K562 (cell line): ENCODE measurements at regions not wholly inside any gene's neighbourhood (a gene's known extent, or its start where the extent isn't known, plus 50 kb on each side); places are given as distances from the start of the nearest gene placed in this dataset.

Source experiments
- BDP1 ChIP-seq: IDR thresholded peaks from 3 replicates; pipeline ENCODE4 v1.6.1; 2011; ENCODE audit not compliant: insufficient read length, insufficient read depth
- BRD4 ChIP-seq: fragments of 200-600 bp; sonication (generic); IDR thresholded peaks from 2 replicates; pipeline ENCODE4 v1.6.1; 2017; ENCODE audit warnings: inconsistent platforms
- CTCF ChIP-seq, 3 experiments: IDR thresholded peaks in 2 of 3; conservative IDR thresholded peaks in 1 of 3; 2 replicates each; pipeline ENCODE4 v1.5.1; 2011 to 2012; ENCODE audit warnings: low read length in 3 of 3, mild to moderate bottlenecking in 3 of 3, control low read depth in 2 of 3, improper control_type of control experiment in 1 of 3, inconsistent platforms in 1 of 3, low read depth in 1 of 3, mixed read lengths in 1 of 3, moderate library complexity in 1 of 3; ENCODE audit not compliant: insufficient read depth in 2 of 3
- MAZ ChIP-seq, 2 experiments: fragments of 450-650 bp in 1 of 2; sonication (generic) in 1 of 2; formaldehyde crosslinking; IDR thresholded peaks in 1 of 2; conservative IDR thresholded peaks in 1 of 2; 2 replicates each; pipeline versions ENCODE4 v1.4.0 to v1.5.0; 2020; ENCODE audit warnings: mild to moderate bottlenecking in 1 of 2, missing genetic modification reagents in 1 of 2
- MYBL2 ChIP-seq, 2 experiments: fragments of 450-650 bp in 1 of 2; sonication (generic) in 1 of 2; formaldehyde crosslinking in 1 of 2; IDR thresholded peaks; 2 replicates each; pipeline versions ENCODE4 v1.6.1 to v1.8.1; 2017 to 2022; ENCODE audit warnings: borderline replicate concordance in 1 of 2, inconsistent platforms in 1 of 2, low read depth in 1 of 2, mild to moderate bottlenecking in 1 of 2, missing genetic modification reagents in 1 of 2, moderate library complexity in 1 of 2
- NFYB ChIP-seq: IDR thresholded peaks from 2 replicates; pipeline ENCODE4 v1.6.1; 2011; ENCODE audit warnings: mild to moderate bottlenecking, moderate library complexity; ENCODE audit not compliant: insufficient read length; ENCODE audit errors: extremely low read depth
- POLR2A ChIP-seq: fragments of 450-650 bp; conservative IDR thresholded peaks from 2 replicates; pipeline ENCODE4 v1.6.1; 2016
- SMC3 ChIP-seq: conservative IDR thresholded peaks from 2 replicates; pipeline ENCODE4 v1.6.1; 2011; ENCODE audit warnings: low read depth, low read length, improper control_type of control experiment; ENCODE audit not compliant: insufficient read depth
- SP1 ChIP-seq: sonication (generic); formaldehyde crosslinking; IDR thresholded peaks from 2 replicates; pipeline ENCODE4 v1.8.1; 2022; ENCODE audit warnings: mild to moderate bottlenecking, missing genetic modification reagents
- SREBF2 ChIP-seq: sonication (generic); formaldehyde crosslinking; IDR thresholded peaks from 2 replicates; pipeline ENCODE4 v1.4.0; 2020; ENCODE audit warnings: mild to moderate bottlenecking, missing genetic modification reagents
- SRSF1 ChIP-seq: fragments of 200-400 bp; formaldehyde crosslinking; IDR thresholded peaks from 2 replicates; pipeline ENCODE4 v1.6.1; 2017; ENCODE audit warnings: mild to moderate bottlenecking, low read depth, low read length, moderate library complexity
- TAF9B ChIP-seq: fragments of 450-650 bp; IDR thresholded peaks from 2 replicates; pipeline ENCODE4 v1.6.1; 2018; ENCODE audit warnings: mild to moderate bottlenecking; ENCODE audit not compliant: partially characterized antibody
- TEAD4 ChIP-seq, 2 experiments: sonication (generic) in 1 of 2; formaldehyde crosslinking in 1 of 2; IDR thresholded peaks; 2 replicates each; pipeline versions ENCODE4 v1.6.1 to v1.8.0; 2012 to 2022; ENCODE audit warnings: borderline replicate concordance in 1 of 2, inconsistent platforms in 1 of 2, low read length in 1 of 2, mild to moderate bottlenecking in 1 of 2, missing genetic modification reagents in 1 of 2

DNA sequence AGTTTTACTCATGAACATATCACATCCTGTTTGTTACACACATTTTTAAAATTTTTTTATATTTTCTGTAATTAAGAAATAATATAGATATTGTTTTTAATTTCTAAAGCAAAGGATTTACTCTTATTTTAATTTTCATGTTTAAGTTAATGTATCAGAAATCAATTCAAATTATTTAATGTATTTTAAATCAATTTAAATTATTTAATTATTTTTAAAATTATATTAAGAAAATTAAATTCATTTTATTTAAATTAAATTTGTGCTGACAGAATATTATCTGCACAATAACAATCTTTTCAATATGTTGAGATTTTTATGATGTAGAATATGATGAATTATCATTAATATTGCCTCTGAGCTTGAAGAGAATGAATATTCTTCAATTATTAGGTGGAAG is 681.2 kb upstream of the ALCAM start:
- no peak for TF ChIP-seq BRD4
- TF ChIP-seq MAZ (CRISPR knock-in tag; conservative IDR thresholded peaks at IDR 0.05 in 1 of 2, IDR thresholded peaks at IDR 0.05 in 1 of 2): no peak
- TF ChIP-seq MYBL2 (IDR thresholded peaks at IDR 0.05; ENCODE audit: low read depth): no peak
- TF ChIP-seq MYBL2 (CRISPR knock-in tag; IDR thresholded peaks at IDR 0.05; ENCODE audit: borderline replicate concordance): no peak
- no peak for TF ChIP-seq NFYB
- no peak for TF ChIP-seq SREBF2
- no peak for TF ChIP-seq SRSF1
- no peak for TF ChIP-seq POLR2A
- no peak for TF ChIP-seq BDP1
- no peak for TF ChIP-seq SP1 (CRISPR knock-in tag)
- no peak for TF ChIP-seq SMC3
- no peak for TF ChIP-seq TAF9B
- TF ChIP-seq TEAD4 (IDR thresholded peaks at IDR 0.05; ENCODE audit: low read length): no peak
- TF ChIP-seq TEAD4 (CRISPR knock-in tag; IDR thresholded peaks at IDR 0.05; ENCODE audit: borderline replicate concordance): no peak
- TF ChIP-seq CTCF (IDR thresholded peaks at IDR 0.05 in 2 of 3, conservative IDR thresholded peaks at IDR 0.05 in 1 of 3; ENCODE audit: insufficient read depth in 2 of 3, low read depth in 1 of 3, low read length in 3 of 3): no peak
